ENCODE measurements at regions not wholly inside any gene's neighbourhood (a gene's known extent, or its start where the extent isn't known, plus 50 kb on each side); places are given as distances from the start of the nearest gene placed in this dataset.

DNA sequence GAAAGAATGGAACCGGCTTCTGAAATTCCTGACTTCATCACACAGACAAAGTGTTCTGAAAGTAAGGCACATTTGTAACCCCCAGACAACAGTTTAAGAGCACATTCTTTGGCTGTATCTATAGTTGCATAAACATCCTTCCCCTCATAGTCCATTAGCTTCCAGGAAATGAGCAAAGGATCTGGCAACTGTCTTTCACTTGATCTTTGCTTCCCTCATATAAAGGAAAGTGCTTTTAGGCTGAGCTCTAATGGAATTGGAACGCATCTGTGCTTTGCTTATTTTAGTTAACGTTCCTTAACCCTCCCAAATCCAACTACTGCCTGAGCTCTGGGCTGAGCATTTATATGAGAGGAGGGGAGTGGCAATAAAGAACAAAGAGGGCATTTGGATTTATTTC, 76.9 kb upstream of the API5 start:
- no peak for TF ChIP-seq POLR2A (IDR thresholded peaks at IDR 0.05)
- TF ChIP-seq, protein P1, sequence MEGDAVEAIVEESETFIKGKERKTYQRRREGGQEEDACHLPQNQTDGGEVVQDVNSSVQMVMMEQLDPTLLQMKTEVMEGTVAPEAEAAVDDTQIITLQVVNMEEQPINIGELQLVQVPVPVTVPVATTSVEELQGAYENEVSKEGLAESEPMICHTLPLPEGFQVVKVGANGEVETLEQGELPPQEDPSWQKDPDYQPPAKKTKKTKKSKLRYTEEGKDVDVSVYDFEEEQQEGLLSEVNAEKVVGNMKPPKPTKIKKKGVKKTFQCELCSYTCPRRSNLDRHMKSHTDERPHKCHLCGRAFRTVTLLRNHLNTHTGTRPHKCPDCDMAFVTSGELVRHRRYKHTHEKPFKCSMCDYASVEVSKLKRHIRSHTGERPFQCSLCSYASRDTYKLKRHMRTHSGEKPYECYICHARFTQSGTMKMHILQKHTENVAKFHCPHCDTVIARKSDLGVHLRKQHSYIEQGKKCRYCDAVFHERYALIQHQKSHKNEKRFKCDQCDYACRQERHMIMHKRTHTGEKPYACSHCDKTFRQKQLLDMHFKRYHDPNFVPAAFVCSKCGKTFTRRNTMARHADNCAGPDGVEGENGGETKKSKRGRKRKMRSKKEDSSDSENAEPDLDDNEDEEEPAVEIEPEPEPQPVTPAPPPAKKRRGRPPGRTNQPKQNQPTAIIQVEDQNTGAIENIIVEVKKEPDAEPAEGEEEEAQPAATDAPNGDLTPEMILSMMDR (IDR thresholded peaks at IDR 0.05) = no peak

Measured in esophagus squamous epithelium (tissue), 4 donors.